SK-MEL-5 (cell line): ENCODE measurements at regions not wholly inside any gene's neighbourhood (a gene's known extent, or its start where the extent isn't known, plus 50 kb on each side); places are given as distances from the start of the nearest gene placed in this dataset.
"Not testable (repeated sequence)": the region's sequence is repeated elsewhere in the genome, so short reads cannot be mapped to it uniquely, and the experiment has no call there.

Experiments
- DNase-seq: peaks from one replicate; pipeline ENCODE4 v3.0.0-alpha.2; 2016; ENCODE audit warnings: low read depth, low spot score
- in situ Hi-C: cut with HindIII; loops from 2 replicates; pipeline ENCODE4 v1.10.0; 2016; ENCODE audit warnings: low sequenced_read_pairs, high pct_unique_total_duplicates, low pct_unique_long_range_greater_than_20kb

DNA sequence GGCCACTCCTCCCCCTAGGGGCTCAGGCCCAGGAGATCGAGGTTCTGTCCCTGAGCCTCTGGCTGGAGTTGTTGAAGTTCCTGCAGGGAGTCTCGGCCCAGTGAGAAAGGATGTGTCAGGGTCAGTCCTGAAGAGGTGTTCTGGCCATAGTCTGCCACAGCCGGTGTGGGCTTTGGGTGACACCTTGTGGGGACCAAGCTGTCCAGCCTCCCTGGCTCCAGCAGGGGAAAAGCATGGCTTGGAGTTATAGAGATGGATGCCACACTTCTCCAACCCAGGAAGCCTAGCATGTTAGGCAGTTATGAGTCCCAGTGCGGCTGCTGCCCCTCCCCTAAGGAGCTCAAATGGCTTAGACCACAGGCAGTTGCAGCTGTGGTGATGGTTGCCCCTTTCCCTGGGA lies 945.6 kb upstream of the GBE1 start:
- in situ Hi-C loops: no loop called here
- peak; percentile 8 for DNase-seq

DNA sequence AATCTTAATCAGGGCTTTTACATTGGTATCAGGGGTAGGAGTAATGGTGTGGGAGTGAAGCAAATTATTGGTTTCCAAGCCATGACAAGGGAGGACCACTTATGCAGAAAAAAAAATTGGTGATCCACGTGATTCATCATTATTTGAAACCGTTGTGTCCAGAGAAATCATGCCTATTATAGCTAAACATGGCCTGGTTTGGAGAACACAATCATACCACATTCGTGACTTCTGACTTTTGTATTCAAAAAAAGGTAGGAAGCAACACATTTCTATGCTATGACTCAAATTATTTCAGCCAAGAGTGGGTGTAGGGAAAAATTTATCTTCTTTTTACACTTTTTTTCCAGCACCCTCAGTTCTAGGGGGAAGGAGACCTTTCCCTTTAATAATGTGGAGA lies 924.3 kb upstream of the GBE1 start:
- no peak for DNase-seq
- in situ Hi-C loops: no loop called here

DNA sequence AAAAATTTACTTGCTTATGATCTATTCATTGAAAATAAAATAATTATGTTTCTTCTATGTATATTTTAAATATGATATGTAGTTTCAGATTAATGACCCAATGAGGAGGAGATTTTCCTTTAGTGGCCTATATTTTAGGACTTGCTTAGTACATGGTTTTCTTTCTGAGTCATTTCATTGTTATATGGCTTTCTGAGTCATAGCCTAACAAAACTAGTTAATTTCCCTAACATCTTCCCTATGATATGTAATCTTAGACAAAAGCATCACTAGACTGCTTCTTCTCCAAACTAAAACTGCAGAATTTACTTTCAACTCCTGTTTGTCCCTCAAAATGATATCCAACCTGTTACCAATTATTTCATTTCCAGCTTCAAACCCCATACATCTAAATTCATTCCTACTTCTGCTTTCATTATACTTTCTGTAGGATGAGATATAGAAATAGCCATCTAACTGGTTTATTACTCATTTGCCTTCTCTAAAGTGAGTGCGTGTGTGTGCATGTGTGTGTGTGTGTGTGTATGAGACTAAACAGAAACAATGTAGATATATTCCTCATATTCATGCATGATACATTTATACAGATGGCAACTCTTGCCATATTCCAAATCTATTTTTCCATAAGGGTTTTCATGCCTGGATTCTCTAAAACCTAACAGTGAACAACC lies 915.0 kb upstream of the GBE1 start:
- DNase-seq: no peak
- in situ Hi-C loops: no loop called here

GRCh38 chr3:82672966-82673365 lies 911.5 kb upstream of the GBE1 start:
- no peak for DNase-seq
- in situ Hi-C loops: no loop called here

GRCh38 chr3:82671466-82671865 lies 910.0 kb upstream of the GBE1 start:
- in situ Hi-C loops: no loop called here
- DNase-seq: no peak

DNA sequence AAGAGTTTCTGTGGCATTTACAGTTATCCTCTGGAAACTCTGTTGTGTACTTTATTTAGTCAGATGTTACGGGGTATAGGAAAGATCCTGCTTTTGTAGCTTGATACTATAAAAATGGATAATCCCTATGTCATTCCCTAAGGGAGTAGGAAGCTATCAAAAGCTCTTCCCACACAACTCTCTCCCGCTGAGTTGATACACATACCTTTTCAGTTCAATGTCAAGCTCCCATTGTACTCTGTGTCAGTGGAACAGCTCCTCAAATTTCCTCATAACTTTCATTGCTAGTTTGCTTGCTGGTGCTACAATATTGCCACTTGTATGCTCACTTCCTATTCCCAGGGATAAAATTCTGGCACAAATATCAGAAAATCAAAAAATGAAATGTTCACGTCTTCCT lies 893.3 kb upstream of the GBE1 start:
- in situ Hi-C loops: no loop called here

GRCh38 chr3:82643948-82644347 lies 882.5 kb upstream of the GBE1 start:
- DNase-seq: peak; percentile 22
- in situ Hi-C loops: no loop called here

More for the DNA sequence above, 893.3 kb upstream of the GBE1 start:
- DNase-seq: peak; percentile 9

GRCh38 chr3:82641701-82642100 lies 880.3 kb upstream of the GBE1 start:
- no peak for DNase-seq
- in situ Hi-C loops: no loop called here

GRCh38 chr3:82640254-82640653 lies 878.8 kb upstream of the GBE1 start:
- no peak for DNase-seq
- in situ Hi-C loops: no loop called here

DNA sequence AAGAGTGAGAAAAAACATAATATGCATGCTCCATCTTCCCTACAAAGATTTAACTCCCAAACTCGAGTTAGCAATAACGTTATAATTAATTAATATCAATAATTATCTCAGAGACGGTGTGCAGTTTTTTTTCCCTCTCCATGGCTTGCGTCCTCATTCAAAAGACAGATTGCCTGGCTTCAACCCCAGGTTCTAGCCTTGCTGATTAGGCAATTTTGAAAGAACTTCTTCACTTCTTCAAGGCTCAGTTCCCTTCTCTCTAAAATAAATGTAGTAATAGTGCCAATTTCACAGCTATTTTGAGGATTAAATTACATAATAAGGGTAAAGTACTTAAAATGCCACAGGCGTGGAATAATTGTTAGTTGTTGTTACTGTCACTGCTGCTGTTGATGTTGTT lies 876.1 kb upstream of the GBE1 start:
- no peak for DNase-seq
- in situ Hi-C loops: no loop called here

DNA sequence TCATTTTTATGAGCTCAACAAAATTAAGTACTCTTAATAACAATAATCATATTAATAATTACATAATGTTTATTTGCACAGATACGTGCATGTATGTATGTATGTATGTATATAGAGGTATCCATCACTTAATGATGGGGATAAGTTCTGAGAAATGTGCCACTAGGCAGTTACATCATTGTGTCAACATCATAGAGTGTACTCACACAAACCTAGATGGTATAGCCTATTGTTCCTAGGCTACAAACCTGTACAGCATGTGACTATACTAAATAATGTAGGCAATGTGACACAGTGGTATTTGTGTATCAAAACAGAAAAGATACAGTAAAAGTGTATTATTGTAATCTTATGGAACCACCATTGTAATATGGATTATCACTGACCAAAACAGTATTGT lies 874.7 kb upstream of the GBE1 start:
- no peak for DNase-seq
- in situ Hi-C loops: no loop called here

DNA sequence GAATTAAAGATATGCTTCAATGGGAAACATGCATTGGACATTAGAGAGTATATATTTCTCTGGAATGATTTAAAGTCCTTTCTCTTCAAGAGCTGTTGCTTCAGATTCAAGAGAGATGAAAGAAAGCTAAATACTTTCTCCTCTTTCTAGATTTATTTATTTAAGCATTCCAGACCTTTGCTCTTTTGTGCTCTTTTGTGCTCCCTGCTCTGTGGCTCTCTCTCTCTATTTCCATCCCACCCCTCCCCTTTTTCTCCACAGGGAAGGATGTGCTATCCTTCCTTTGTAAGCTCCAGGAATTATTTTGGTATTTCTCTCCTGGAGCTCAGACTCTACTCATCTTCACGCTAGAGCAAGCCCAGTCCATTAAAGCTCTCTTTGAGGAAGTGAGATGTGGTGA lies 871.9 kb upstream of the GBE1 start:
- no peak for DNase-seq

DNA sequence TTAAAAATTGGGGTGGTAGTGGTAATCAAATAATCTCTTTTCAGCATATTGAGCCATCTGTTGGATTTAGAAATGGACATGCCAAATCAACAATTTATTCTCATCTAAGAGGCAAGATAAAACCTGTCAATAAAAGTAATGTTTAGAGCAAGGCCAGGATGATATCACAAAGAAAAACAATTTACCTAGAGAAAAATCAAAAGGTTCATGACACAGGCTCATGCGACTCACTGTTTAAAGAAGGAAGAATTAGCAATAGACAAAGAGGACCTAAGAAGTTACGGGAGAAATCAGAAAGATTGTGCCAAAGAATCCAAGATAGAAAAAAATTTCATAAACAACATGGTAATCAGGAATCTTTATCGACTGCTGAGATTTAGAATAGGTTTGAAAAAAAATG lies 868.5 kb upstream of the GBE1 start:
- in situ Hi-C loops: no loop called here
- DNase-seq: no peak

More for the DNA sequence above, 871.9 kb upstream of the GBE1 start:
- in situ Hi-C loops: no loop called here

- no peak for DNase-seq
- in situ Hi-C loops: no loop called here
These were observed 867.1 kb upstream of the GBE1 start for GRCh38 chr3:82628385-82629014.

- in situ Hi-C loops: no loop called here
- no peak for DNase-seq
These were observed 866.3 kb upstream of the GBE1 start for GRCh38 chr3:82627733-82628132.

GRCh38 chr3:82620744-82621143 lies 859.3 kb upstream of the GBE1 start:
- DNase-seq, in situ Hi-C loops: not testable (repeated sequence)

GRCh38 chr3:82618594-82618993 lies 857.1 kb upstream of the GBE1 start:
- in situ Hi-C loops: no loop called here
- no peak for DNase-seq

- DNase-seq: no peak
- in situ Hi-C loops: no loop called here
These were observed 848.8 kb upstream of the GBE1 start for GRCh38 chr3:82610236-82610635.

- in situ Hi-C loops: no loop called here
- no peak for DNase-seq
These were observed 845.9 kb upstream of the GBE1 start for GRCh38 chr3:82607391-82607790.
